EL (cell line): ENCODE measurements at regions not wholly inside any gene's neighbourhood (a gene's known extent, or its start where the extent isn't known, plus 50 kb on each side); places are given as distances from the start of the nearest gene placed in this dataset.
A peak's percentile ranks its signal among the peaks of the same experiment; 100 is the strongest.

Experiments
- DNase-seq: peaks from one replicate; pipeline ENCODE4 v3.0.0-alpha.2; 2016

GRCh38 chr9:38312406-38312805 lies 80.1 kb upstream of the ALDH1B1 start:
- DNase-seq: no peak

GRCh38 chr9:38311382-38312270 lies 80.9 kb upstream of the ALDH1B1 start:
- no peak for DNase-seq

- peak; percentile 49 for DNase-seq
These were observed 82.9 kb upstream of the ALDH1B1 start for GRCh38 chr9:38309324-38310195.

GRCh38 chr9:38308136-38308535 lies 84.4 kb upstream of the ALDH1B1 start:
- DNase-seq: no peak

GRCh38 chr9:38306899-38307298 lies 85.6 kb upstream of the ALDH1B1 start:
- no peak for DNase-seq

GRCh38 chr9:38305582-38305981 lies 86.9 kb upstream of the ALDH1B1 start:
- DNase-seq: no peak

- no peak for DNase-seq
These were observed 91.0 kb upstream of the ALDH1B1 start for GRCh38 chr9:38301376-38302106.

GRCh38 chr9:38299856-38300255 lies 92.6 kb upstream of the ALDH1B1 start:
- no peak for DNase-seq

- no peak for DNase-seq
These were observed 93.6 kb upstream of the ALDH1B1 start for GRCh38 chr9:38298904-38299303.

GRCh38 chr9:38298503-38298902 lies 94.0 kb upstream of the ALDH1B1 start:
- DNase-seq: no peak

GRCh38 chr9:38296807-38297206 lies 95.7 kb upstream of the ALDH1B1 start:
- DNase-seq: no peak

- no peak for DNase-seq
These were observed 96.7 kb upstream of the ALDH1B1 start for GRCh38 chr9:38295764-38296163.

- DNase-seq: no peak
These were observed 98.1 kb upstream of the ALDH1B1 start for GRCh38 chr9:38294220-38294960.

GRCh38 chr9:38293022-38293421 lies 99.5 kb upstream of the ALDH1B1 start:
- DNase-seq: no peak

- no peak for DNase-seq
These were observed 100.0 kb upstream of the ALDH1B1 start for GRCh38 chr9:38292480-38292879.

- DNase-seq: no peak
These were observed 102.6 kb upstream of the ALDH1B1 start for GRCh38 chr9:38289866-38290245.

GRCh38 chr9:38289236-38289865 lies 103.2 kb upstream of the ALDH1B1 start:
- no peak for DNase-seq

GRCh38 chr9:38288502-38288901 lies 104.0 kb upstream of the ALDH1B1 start:
- no peak for DNase-seq

- DNase-seq: no peak
These were observed 105.0 kb upstream of the ALDH1B1 start for GRCh38 chr9:38287420-38287985.

GRCh38 chr9:38286766-38287165 lies 105.7 kb upstream of the ALDH1B1 start:
- no peak for DNase-seq

GRCh38 chr9:38286357-38286756 lies 106.1 kb upstream of the ALDH1B1 start:
- no peak for DNase-seq

GRCh38 chr9:38285236-38285635 lies 107.3 kb upstream of the ALDH1B1 start:
- no peak for DNase-seq
